ENCODE measurements at regions not wholly inside any gene's neighbourhood (a gene's known extent, or its start where the extent isn't known, plus 50 kb on each side); places are given as distances from the start of the nearest gene placed in this dataset.

DNA sequence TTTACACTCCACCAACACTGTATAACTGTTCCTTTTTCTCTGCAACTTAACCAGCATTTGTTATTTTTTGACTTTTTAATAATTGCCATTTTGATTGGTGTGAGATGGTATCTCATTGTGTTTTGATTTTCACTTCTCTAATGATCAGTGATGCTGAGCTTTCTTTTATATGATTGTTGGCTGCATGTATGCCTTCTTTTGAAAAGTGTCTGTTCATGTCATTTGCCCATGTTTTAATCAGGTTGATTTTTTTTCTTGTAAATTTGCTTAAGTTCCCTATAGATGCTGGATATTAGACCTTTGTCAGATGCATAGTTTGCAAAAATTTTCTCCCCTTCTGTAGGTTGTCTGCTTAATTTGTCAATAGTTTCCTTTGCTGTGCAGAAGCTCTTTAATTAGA lies 263.0 kb downstream of the MBNL1 start:
- TF ChIP-seq, protein P1, sequence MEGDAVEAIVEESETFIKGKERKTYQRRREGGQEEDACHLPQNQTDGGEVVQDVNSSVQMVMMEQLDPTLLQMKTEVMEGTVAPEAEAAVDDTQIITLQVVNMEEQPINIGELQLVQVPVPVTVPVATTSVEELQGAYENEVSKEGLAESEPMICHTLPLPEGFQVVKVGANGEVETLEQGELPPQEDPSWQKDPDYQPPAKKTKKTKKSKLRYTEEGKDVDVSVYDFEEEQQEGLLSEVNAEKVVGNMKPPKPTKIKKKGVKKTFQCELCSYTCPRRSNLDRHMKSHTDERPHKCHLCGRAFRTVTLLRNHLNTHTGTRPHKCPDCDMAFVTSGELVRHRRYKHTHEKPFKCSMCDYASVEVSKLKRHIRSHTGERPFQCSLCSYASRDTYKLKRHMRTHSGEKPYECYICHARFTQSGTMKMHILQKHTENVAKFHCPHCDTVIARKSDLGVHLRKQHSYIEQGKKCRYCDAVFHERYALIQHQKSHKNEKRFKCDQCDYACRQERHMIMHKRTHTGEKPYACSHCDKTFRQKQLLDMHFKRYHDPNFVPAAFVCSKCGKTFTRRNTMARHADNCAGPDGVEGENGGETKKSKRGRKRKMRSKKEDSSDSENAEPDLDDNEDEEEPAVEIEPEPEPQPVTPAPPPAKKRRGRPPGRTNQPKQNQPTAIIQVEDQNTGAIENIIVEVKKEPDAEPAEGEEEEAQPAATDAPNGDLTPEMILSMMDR (conservative IDR thresholded peaks at IDR 0.05; ENCODE audit: control insufficient read depth, insufficient read depth, low read depth, low read length), result no peak
- DNase-seq (ENCODE audit: low read depth), result no peak
- no peak overlapping the region for H3K4me3 ChIP-seq (ENCODE audit: control insufficient read depth, low read depth, low read length)

DNA sequence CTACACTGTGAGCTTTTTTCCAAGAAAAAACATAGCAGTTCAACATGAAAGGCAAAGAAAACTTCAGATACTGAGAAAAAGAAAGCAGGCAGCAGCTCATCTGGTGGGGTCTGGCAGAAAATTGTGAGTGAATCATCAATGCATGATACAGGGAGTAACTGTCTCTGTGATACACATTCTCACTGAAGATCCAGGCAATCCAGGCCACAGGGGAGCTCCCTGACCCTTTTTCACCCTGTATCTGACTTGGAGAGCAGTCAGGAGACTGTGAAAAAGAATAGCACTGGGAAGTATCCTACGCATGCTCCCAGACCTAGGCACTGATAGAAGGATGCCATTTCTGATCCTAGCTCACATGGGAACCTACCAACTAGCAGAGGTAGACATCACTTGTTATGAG lies 269.8 kb downstream of the MBNL1 start:
- peak; percentile 60 for DNase-seq (ENCODE audit: low read depth)
- H3K4me3 ChIP-seq (ENCODE audit: control insufficient read depth, low read depth, low read length), result no peak overlapping the region
- TF ChIP-seq, protein P1 (conservative IDR thresholded peaks at IDR 0.05; ENCODE audit: control insufficient read depth, insufficient read depth, low read depth, low read length), result no peak

GRCh38 chr3:152539191-152539764 lies 270.5 kb downstream of the MBNL1 start:
- H3K4me3 ChIP-seq (ENCODE audit: control insufficient read depth, low read depth, low read length), result no peak overlapping the region
- TF ChIP-seq, protein P1 (conservative IDR thresholded peaks at IDR 0.05; ENCODE audit: control insufficient read depth, insufficient read depth, low read depth, low read length), result no peak
- DNase-seq (ENCODE audit: low read depth), result no peak

DNA sequence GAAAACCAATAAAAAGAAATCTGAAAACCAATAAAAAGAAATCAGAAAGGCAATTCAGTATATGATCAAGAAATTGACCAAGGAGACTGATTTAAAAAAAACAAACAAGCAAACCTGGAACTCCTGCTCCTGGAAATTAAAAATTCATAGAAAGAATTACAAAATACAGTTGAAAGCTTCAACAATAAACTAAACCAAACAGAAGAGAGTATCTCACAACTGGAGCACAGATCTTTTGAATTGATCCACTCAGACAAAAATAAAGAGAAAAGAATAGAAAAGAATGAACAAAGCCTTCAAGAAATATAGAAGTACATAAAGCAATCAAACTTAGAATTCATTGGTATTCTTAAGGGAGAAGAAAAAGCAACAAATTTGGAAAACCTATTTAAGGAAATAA lies 271.4 kb downstream of the MBNL1 start:
- DNase-seq (ENCODE audit: low read depth), result no peak
- TF ChIP-seq, protein P1 (conservative IDR thresholded peaks at IDR 0.05; ENCODE audit: control insufficient read depth, insufficient read depth, low read depth, low read length), result no peak

GRCh38 chr3:152547153-152547552 lies 278.4 kb downstream of the MBNL1 start:
- TF ChIP-seq, protein P1 (conservative IDR thresholded peaks at IDR 0.05; ENCODE audit: control insufficient read depth, insufficient read depth, low read depth, low read length), result no peak
- no peak for DNase-seq (ENCODE audit: low read depth)
- no peak overlapping the region for H3K4me3 ChIP-seq (ENCODE audit: control insufficient read depth, low read depth, low read length)

More for the DNA sequence above, 271.4 kb downstream of the MBNL1 start:
- no peak overlapping the region for H3K4me3 ChIP-seq (ENCODE audit: control insufficient read depth, low read depth, low read length)

DNA sequence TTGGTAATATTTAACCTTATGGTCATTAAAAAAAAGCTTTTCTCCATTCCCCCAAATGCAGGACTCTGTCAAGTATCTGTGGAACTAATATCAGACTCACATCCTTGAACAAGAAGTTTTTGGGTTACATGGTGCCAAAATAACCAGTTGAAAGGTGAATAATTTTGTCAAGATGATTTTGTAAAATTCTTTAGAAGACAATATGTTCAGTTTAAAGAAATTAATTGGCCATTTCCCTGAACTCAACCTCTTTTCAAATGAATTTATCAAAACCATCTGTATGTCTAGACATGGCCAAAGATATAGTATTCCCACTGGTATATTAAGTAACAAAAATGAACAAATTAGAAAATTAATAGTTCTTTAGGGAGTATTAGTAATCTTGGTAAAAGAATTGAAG lies 280.5 kb downstream of the MBNL1 start:
- no peak for DNase-seq (ENCODE audit: low read depth)
- TF ChIP-seq, protein P1 (conservative IDR thresholded peaks at IDR 0.05; ENCODE audit: control insufficient read depth, insufficient read depth, low read depth, low read length), result no peak
- H3K4me3 ChIP-seq (ENCODE audit: control insufficient read depth, low read depth, low read length), result no peak overlapping the region

- TF ChIP-seq, protein P1 (conservative IDR thresholded peaks at IDR 0.05; ENCODE audit: control insufficient read depth, insufficient read depth, low read depth, low read length), result no peak
- DNase-seq (ENCODE audit: low read depth), result no peak
- no peak overlapping the region for H3K4me3 ChIP-seq (ENCODE audit: control insufficient read depth, low read depth, low read length)
These were observed 281.6 kb downstream of the MBNL1 start for GRCh38 chr3:152550284-152550683.
